AG04449 (cell line): ENCODE measurements at regions not wholly inside any gene's neighbourhood (a gene's known extent, or its start where the extent isn't known, plus 50 kb on each side); places are given as distances from the start of the nearest gene placed in this dataset.

Experiments used
- CTCF ChIA-PET: fragments of 350-600 bp; formaldehyde crosslinking; extraction: SDS; loops from one replicate; lab custom pipeline; 2021; ENCODE audit warnings: antibody characterized with exemption; lab: Yijun Ruan, JAX
- POLR2A ChIA-PET: fragments of 400-600, 350-600 bp; formaldehyde crosslinking; extraction: SDS; loops from one replicate; lab custom pipeline; 2020; ENCODE audit warnings: antibody characterized with exemption, inconsistent platforms; lab: Yijun Ruan, JAX
- DNase-seq: peaks from one replicate; pipeline ENCODE4 v3.0.0-alpha.2; 2010; ENCODE audit warnings: low read depth, low spot score
- H3K4me3 ChIP-seq: 2 replicates; pipeline ENCODE4 v1.5.1; 2011; ENCODE audit warnings: low read depth, mild to moderate bottlenecking, control low read depth, low read length
- TF ChIP-seq, protein P1 (sequence below): IDR thresholded peaks from one replicate; pipeline ENCODE4 v1.5.1; 2011; ENCODE audit warnings: mild to moderate bottlenecking, moderate library complexity, low read length, control low read depth, inconsistent platforms; ENCODE audit not compliant: insufficient read depth; ENCODE audit errors: missing control alignments

DNA sequence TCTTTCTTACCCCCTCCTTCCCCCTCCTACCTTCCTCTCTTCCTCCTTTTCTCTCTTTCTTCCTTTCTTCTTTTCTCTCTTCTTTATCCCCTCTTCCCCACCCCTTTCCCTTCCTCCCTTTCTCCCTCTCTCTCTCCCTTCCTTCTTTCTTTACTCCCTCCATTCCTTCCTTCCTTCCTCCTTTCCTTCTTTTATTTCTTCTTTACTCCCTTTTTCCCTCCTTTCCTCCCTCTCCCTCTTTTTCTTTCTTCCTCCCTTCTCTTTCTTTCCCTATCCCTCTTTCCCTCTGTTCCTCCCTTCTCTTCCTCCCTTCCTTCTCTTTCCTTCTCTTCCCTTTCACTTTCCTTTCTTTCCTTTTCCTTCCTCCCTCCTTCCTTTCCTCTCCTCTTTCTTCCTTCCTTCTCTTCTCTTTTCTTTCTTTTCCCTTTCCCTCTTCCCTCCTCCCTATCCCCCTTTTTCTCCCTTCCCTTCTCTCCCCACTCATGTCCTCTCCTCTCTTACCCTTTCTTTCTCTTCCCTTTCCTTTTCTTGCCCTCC is 302.3 kb upstream of the TBX3 start:
- ChIA-PET CTCF (no interaction called here), POLR2A (no interaction called here)
- no peak overlapping the region for H3K4me3 ChIP-seq
- DNase-seq, result no peak
- TF ChIP-seq, protein P1, sequence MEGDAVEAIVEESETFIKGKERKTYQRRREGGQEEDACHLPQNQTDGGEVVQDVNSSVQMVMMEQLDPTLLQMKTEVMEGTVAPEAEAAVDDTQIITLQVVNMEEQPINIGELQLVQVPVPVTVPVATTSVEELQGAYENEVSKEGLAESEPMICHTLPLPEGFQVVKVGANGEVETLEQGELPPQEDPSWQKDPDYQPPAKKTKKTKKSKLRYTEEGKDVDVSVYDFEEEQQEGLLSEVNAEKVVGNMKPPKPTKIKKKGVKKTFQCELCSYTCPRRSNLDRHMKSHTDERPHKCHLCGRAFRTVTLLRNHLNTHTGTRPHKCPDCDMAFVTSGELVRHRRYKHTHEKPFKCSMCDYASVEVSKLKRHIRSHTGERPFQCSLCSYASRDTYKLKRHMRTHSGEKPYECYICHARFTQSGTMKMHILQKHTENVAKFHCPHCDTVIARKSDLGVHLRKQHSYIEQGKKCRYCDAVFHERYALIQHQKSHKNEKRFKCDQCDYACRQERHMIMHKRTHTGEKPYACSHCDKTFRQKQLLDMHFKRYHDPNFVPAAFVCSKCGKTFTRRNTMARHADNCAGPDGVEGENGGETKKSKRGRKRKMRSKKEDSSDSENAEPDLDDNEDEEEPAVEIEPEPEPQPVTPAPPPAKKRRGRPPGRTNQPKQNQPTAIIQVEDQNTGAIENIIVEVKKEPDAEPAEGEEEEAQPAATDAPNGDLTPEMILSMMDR, result no peak

GRCh38 chr12:114984634-114985061 is 300.7 kb upstream of the TBX3 start:
- TF ChIP-seq, protein P1, result no peak
- H3K4me3 ChIP-seq, result no peak overlapping the region
- POLR2A ChIA-PET, result no interaction called here
- DNase-seq, result no peak
- CTCF ChIA-PET, result interaction anchor here (1.1 to 1.2 kb wide), 2 partner anchors 11 to 300 kb away, joined by 3 read pairs; partner anchors contain the start of gene TBX3

DNA sequence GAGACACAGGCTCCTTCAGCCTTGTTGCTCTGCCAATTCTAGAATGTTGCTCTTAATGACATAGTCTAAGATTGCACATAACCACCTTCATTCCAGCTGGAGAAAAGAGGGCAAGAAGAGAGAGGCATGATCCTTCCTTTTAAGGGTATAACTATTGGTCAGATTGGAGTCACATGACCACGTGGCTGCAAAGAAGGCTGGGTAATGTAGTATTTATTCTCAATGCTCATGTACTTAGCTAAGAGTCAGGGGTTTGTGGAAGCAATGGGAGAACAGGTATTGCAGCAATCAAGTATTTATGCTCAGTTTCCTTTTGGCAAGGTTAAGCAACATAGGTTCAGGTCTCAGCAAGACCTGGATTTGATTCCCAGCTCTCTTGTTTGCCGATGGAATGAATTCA is 298.8 kb upstream of the TBX3 start:
- ChIA-PET POLR2A (no interaction called here), CTCF (no interaction called here)
- H3K4me3 ChIP-seq, result no peak overlapping the region
- TF ChIP-seq, protein P1, result no peak
- no peak for DNase-seq

DNA sequence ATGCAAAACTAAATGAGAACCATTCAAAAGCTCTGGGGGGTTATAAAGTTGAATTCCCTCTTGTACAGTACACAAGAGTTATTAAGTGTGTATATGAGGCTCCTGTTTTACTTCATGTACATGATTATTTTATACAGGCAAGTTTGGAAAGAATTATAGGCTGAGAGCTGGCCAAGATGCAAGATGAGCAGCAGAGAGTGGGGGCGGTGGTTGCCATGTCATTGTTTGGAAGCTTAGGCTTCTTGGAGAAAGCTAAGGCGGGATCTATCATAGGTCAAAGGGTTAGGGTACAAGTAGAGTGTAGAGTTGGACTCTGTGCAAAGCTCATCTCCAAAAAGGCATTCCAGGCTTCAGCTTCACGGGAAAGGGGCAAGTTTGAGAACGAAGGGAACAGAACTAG is 297.1 kb upstream of the TBX3 start:
- H3K4me3 ChIP-seq, result no peak overlapping the region
- DNase-seq, result no peak
- TF ChIP-seq, protein P1, result no peak
- CTCF ChIA-PET, result interaction anchor here (0.8 to 1.1 kb wide), 2 partner anchors 16 to 40 kb away, joined by 3 read pairs; no protein-coding TSS in a partner anchor
- POLR2A ChIA-PET, result no interaction called here

DNA sequence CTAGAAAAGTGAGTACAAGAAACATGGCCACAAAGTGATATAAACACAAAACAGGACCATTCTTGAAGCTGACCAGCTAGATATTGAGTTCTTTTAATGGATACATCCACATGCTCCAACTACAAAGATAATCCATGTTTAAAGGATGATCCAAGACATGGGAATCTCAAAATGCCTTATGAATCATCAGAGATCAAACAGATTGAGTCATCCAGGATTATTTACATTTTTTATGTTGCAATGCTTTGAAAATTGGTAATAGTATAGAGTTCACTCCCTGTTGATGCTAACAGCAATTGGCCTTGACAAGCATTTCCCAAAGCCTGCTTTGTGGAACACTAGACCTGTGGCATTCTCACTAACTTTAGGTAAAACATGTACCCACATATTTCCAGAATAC is 293.0 kb upstream of the TBX3 start:
- TF ChIP-seq, protein P1, result no peak
- CTCF ChIA-PET, result no interaction called here
- H3K4me3 ChIP-seq, result no peak overlapping the region
- no peak for DNase-seq
- POLR2A ChIA-PET, result no interaction called here

- ChIA-PET CTCF (no interaction called here), POLR2A (no interaction called here)
- DNase-seq, result no peak
- TF ChIP-seq, protein P1, result no peak
- no peak overlapping the region for H3K4me3 ChIP-seq
Measured at GRCh38 chr12:114976372-114976771, 292.4 kb upstream of the TBX3 start.
